Stomach (tissue), 8 donors: ENCODE measurements at regions not wholly inside any gene's neighbourhood (a gene's known extent, or its start where the extent isn't known, plus 50 kb on each side); places are given as distances from the start of the nearest gene placed in this dataset.
"Not testable (repeated sequence)": the region's sequence is repeated elsewhere in the genome, so short reads cannot be mapped to it uniquely, and the experiment has no call there.

Experiments used
- DNase-seq, 2 donors: peaks; one replicate each; pipeline versions ENCODE4 v3.0.0 to v3.0.0-alpha.2; 2013 to 2019
- H3K27ac ChIP-seq, 5 donors: fragments of 200-600 bp in 4 of 5; sonication (generic) in 4 of 5; one replicate each; pipeline ENCODE4 v1.5.1; 2013 to 2019; ENCODE audit warnings: mild to moderate bottlenecking in 1 of 5, moderate library complexity in 1 of 5
- H3K27me3 ChIP-seq, 3 donors: fragments of 200-600 bp; sonication (generic); one replicate each; pipeline ENCODE4 v1.5.1; 2017 to 2019; ENCODE audit warnings: mixed run types in 1 of 3
- H3K36me3 ChIP-seq, 4 donors: fragments of 200-600 bp; sonication (generic); 1 replicate in 3 of 4; 2 replicates in 1 of 4; pipeline ENCODE4 v1.5.1; 2016 to 2019
- H3K4me1 ChIP-seq, 4 donors: fragments of 200-600 bp; sonication (generic); one replicate each; pipeline ENCODE4 v1.5.1; 2016 to 2019
- H3K4me3 ChIP-seq, 4 donors: fragments of 200-600 bp; sonication (generic) in 3 of 4; one replicate each; pipeline ENCODE4 v1.5.1; 2016 to 2019; ENCODE audit warnings: mild to moderate bottlenecking in 1 of 4
- H3K9me3 ChIP-seq, 4 donors: fragments of 200-600 bp; sonication (generic); one replicate each; pipeline ENCODE4 v1.5.1; 2016 to 2019
- EP300 ChIP-seq: sonication (generic); formaldehyde crosslinking; IDR thresholded peaks from one replicate; pipeline ENCODE4 v1.6.1; 2017; ENCODE audit warnings: antibody characterized with exemption
- POLR2A ChIP-seq, 4 donors: fragments of 450-650 bp; IDR thresholded peaks; one replicate each; pipeline ENCODE4 v1.6.1; 2016; ENCODE audit warnings: antibody characterized with exemption in 4 of 4, control low read depth in 2 of 4, mild to moderate bottlenecking in 1 of 4, moderate library complexity in 1 of 4
- POLR2AphosphoS5 ChIP-seq, 3 donors: sonication (generic); formaldehyde crosslinking; IDR thresholded peaks; one replicate each; pipeline ENCODE4 v1.6.1; 2016; ENCODE audit warnings: antibody characterized with exemption in 3 of 3
- WGBS, 5 donors: extraction: QIAGEN DNeasy Blood & Tissue Kit in 3 of 5; methylation state at CpG; one replicate each; pipeline versions ENCODE4 v1.1.5 to v1.1.7; 2013 to 2018; 5-methylcytosine and 5-hydroxymethylcytosine counted together
- intact Hi-C: fragments of 100-400 bp; cut with DNase I; formaldehyde crosslinking; loops from one replicate; pipeline ENCODE4 v1.15.1; 2023; ENCODE audit warnings: low total_unique reads
- TF ChIP-seq, protein P1 (sequence below), 7 experiments: fragments of 450-650 bp in 4 of 7; fragments of 200-600 bp in 3 of 7; sonication (generic) in 3 of 7; IDR thresholded peaks; one replicate each; pipeline ENCODE4 v1.5.1; 2016 to 2019; ENCODE audit warnings: antibody characterized with exemption in 7 of 7, control low read depth in 2 of 7, mild to moderate bottlenecking in 1 of 7
- donor health status: healthy with polysubstance abuse.
- donor health status: Bipolar disorder and iron deficiency.
- donor health status: healthy.

DNA sequence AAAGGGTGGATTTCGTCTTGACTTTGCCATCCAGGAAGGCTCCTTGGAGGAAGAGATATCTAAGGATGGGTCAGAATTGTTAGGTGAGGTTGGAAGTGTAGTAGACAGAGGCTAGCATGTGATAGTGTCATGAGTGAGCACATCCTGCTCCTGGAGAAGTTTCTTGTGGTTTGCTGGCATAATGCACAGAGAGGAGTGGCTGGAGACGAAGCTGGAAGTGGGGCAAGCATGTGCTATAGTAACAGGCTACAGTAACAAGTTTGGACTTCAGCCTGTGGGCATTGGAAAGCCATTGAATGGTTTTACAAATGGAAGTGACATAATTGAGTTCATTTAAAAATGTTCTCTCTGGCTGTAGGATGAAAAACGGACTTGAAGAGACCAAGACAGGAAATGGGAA is 175.6 kb upstream of the VWC2 start:
- WGBS, 5 donors, result 33 to 54% (median 43%) methylated on average over 3 of the region's 3 CpGs

DNA sequence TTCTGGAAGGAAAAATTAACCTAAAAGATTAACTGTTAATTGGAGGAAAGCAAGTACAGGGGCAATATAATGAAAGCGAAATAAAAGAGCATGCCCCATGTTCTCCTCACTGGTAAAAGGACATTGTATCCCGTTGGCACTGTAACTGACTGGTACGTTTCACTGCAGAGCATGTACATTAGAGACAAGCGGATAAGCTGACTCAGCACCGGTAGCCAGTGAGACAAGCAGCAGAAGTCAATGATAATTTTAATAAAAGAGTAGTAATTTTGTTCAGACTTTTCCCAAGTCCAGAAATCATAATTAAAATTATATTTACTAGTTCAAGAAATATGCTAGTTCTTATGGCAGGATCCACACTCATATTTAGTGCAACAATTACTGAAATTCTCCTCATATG is 161.5 kb upstream of the VWC2 start:
- H3K27me3 ChIP-seq, result no peaks in the 10 kb centered on the region
- H3K27ac ChIP-seq, result no peak overlapping the region
- no peaks in the 10 kb centered on the region for H3K4me1 ChIP-seq
- H3K9me3 ChIP-seq, result peaks cover 0 to 19% (median 5%) of the 10 kb centered on the region in 4 donors
- H3K36me3 ChIP-seq, result no peaks in the 10 kb centered on the region
- 84 to 91% (median 85%) methylated on average over 5 of the region's 5 CpGs for WGBS, 5 donors
- intact Hi-C loops, result no loop called here
- no peak overlapping the region for H3K4me3 ChIP-seq
- TF ChIP-seq POLR2A (IDR thresholded peaks at IDR 0.05) (no peak), POLR2AphosphoS5 (IDR thresholded peaks at IDR 0.05) (no peak), EP300 (no peak)
- TF ChIP-seq, protein P1, sequence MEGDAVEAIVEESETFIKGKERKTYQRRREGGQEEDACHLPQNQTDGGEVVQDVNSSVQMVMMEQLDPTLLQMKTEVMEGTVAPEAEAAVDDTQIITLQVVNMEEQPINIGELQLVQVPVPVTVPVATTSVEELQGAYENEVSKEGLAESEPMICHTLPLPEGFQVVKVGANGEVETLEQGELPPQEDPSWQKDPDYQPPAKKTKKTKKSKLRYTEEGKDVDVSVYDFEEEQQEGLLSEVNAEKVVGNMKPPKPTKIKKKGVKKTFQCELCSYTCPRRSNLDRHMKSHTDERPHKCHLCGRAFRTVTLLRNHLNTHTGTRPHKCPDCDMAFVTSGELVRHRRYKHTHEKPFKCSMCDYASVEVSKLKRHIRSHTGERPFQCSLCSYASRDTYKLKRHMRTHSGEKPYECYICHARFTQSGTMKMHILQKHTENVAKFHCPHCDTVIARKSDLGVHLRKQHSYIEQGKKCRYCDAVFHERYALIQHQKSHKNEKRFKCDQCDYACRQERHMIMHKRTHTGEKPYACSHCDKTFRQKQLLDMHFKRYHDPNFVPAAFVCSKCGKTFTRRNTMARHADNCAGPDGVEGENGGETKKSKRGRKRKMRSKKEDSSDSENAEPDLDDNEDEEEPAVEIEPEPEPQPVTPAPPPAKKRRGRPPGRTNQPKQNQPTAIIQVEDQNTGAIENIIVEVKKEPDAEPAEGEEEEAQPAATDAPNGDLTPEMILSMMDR (IDR thresholded peaks at IDR 0.05), result no peak
- DNase-seq, result no peak

More for the DNA sequence above, 175.6 kb upstream of the VWC2 start:
- Histone ChIP-seq H3K36me3 (no peaks in the 10 kb centered on the region), H3K27me3 (no peaks in the 10 kb centered on the region), H3K9me3 (no peaks in the 10 kb centered on the region), H3K4me1 (no peaks in the 10 kb centered on the region), H3K27ac (no peak overlapping the region), H3K4me3 (no peak overlapping the region)
- TF ChIP-seq POLR2AphosphoS5 (IDR thresholded peaks at IDR 0.05) (no peak), EP300 (no peak), POLR2A (IDR thresholded peaks at IDR 0.05) (no peak)
- TF ChIP-seq, protein P1 (IDR thresholded peaks at IDR 0.05), result no peak
- intact Hi-C loops, result no loop called here
- no peak for DNase-seq

DNA sequence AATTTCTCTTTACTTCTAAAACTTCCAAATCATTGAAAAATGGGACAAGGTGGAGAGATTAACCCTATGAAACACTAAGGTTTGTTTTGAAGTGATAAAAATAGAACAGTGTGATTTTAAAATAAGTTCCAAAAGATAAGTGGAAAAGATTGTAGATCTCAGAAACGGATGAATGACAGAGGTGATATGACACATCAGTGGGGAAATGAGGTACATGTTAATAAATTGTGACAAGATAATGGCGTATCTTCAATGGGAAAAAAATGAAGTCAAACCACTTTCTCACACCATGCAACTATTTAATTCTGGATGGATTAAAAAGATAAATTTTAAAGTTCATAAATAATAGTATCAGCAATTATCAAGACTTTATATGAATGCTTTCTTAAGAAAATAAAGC is 159.7 kb upstream of the VWC2 start:
- no peak overlapping the region for H3K27ac ChIP-seq
- DNase-seq, result no peak
- no peaks in the 10 kb centered on the region for H3K27me3 ChIP-seq
- peaks cover 0 to 8% (median 3%) of the 10 kb centered on the region in 4 donors for H3K9me3 ChIP-seq
- no peaks in the 10 kb centered on the region for H3K4me1 ChIP-seq
- H3K36me3 ChIP-seq, result no peaks in the 10 kb centered on the region
- no peak overlapping the region for H3K4me3 ChIP-seq
- intact Hi-C loops, result no loop called here
- TF ChIP-seq, protein P1 (IDR thresholded peaks at IDR 0.05), result no peak
- TF ChIP-seq POLR2AphosphoS5 (IDR thresholded peaks at IDR 0.05), result no peak
- TF ChIP-seq POLR2A (IDR thresholded peaks at IDR 0.05), result no peak
- no peak for TF ChIP-seq EP300
- 49 to 88% (median 79%) methylated on average over 2 of the region's 2 CpGs for WGBS, 5 donors

DNA sequence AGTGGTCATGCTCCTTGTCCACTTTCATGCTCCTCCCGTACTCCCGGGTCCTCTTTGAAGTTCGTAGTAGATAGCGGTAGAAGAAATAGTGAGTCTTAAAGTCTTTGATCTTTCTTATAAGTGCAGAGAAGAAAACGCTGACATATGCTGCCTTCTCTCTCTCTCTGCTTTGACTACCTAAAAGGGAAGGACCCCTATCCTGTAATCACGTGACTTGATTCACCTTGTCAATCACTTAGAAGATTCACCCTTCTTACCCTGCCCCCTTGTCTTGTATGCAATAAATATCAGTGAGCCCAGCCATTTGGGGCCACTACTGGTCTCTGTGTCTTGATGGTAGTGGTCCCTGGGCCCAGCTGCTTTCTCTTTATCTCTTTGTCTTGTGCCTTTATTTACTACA is 158.5 kb upstream of the VWC2 start:
- H3K27me3 ChIP-seq, DNase-seq, H3K4me3 ChIP-seq, H3K9me3 ChIP-seq, H3K4me1 ChIP-seq, H3K27ac ChIP-seq, intact Hi-C loops, H3K36me3 ChIP-seq: not testable (repeated sequence)
- 80 to 90% (median 88%) methylated on average over 6 of the region's 6 CpGs for WGBS, 5 donors

DNA sequence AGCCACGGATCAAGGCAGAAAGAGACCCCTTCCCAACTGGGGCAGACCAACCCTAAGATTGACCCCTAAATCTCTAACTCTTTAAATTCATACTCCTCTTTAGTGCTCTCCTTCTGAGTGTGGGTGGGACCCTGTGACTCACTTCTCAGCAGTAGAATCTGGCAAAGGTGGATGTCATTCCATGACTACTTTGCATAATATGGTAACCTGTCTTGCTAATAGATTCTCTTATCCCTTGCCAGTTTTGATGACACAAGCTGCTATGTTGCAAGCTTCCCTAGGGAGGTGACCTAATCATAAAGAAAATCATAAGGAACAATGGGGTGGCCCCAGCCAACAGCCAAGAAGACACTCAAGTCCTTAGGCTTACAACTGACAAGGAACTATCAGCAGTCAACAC is 155.4 kb upstream of the VWC2 start:
- Histone ChIP-seq H3K4me3 (no peak overlapping the region), H3K27me3 (no peaks in the 10 kb centered on the region), H3K9me3 (peaks cover 0 to 20% (median 9%) of the 10 kb centered on the region in 4 donors), H3K36me3 (no peaks in the 10 kb centered on the region), H3K4me1 (no peaks in the 10 kb centered on the region), H3K27ac (no peak overlapping the region)
- TF ChIP-seq, protein P1 (IDR thresholded peaks at IDR 0.05), result no peak
- TF ChIP-seq EP300 (no peak), POLR2A (IDR thresholded peaks at IDR 0.05) (no peak), POLR2AphosphoS5 (IDR thresholded peaks at IDR 0.05) (no peak)
- 60 to 80% (median 76%) methylated on average over 1 of the region's 1 CpG for WGBS, 5 donors
- DNase-seq, result no peak
- intact Hi-C loops, result no loop called here
